MG63 (cell line): ENCODE measurements at regions not wholly inside any gene's neighbourhood (a gene's known extent, or its start where the extent isn't known, plus 50 kb on each side); places are given as distances from the start of the nearest gene placed in this dataset.
A peak's percentile ranks its signal among the peaks of the same experiment; 100 is the strongest.
"Not testable (repeated sequence)": the region's sequence is repeated elsewhere in the genome, so short reads cannot be mapped to it uniquely, and the experiment has no call there.

ENCODE experiments used
- DNase-seq: peaks from one replicate; pipeline ENCODE4 v3.0.0-alpha.2; 2020
- H3K27me3 ChIP-seq: fragments of 250-450 bp; sonication (Bioruptor Pico); 2 replicates; pipeline ENCODE4 v1.5.1; 2020; ENCODE audit warnings: mild to moderate bottlenecking, moderate library complexity
- H3K36me3 ChIP-seq: fragments of 250-450 bp; sonication (Bioruptor Pico); 2 replicates; pipeline ENCODE4 v1.5.1; 2020; ENCODE audit warnings: mild to moderate bottlenecking, moderate library complexity
- H3K4me3 ChIP-seq: fragments of 250-450 bp; sonication (Bioruptor Pico); 2 replicates; pipeline ENCODE4 v1.5.1; 2020; ENCODE audit warnings: mild to moderate bottlenecking, moderate library complexity
- H3K9me3 ChIP-seq: fragments of 250-450 bp; sonication (Bioruptor Pico); 2 replicates; pipeline ENCODE4 v1.5.1; 2020; ENCODE audit warnings: mild to moderate bottlenecking, moderate library complexity

DNA sequence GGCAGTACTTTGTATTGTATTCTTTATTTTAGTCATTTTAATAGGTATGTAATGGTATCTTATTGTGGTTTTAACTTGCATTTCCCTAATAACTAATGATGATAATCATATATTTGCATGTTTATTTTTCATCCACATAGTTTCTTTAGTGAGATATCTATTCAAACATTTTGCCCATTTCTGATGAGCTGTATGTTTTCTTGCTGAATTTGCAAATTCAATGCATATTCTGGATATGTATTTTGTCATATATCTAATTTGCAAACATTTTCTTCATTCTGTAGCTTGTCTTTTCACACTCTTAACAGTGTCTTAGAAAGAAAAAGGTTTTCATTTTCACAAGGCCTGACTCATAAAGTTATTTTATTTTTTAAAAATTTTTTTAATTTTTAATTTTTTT lies 372.1 kb downstream of the ZNF674 start:
- no peaks in the 10 kb centered on the region for H3K36me3 ChIP-seq
- H3K27me3 ChIP-seq, result no peaks in the 10 kb centered on the region
- DNase-seq, result no peak
- no peak overlapping the region for H3K4me3 ChIP-seq
- no peaks in the 10 kb centered on the region for H3K9me3 ChIP-seq

DNA sequence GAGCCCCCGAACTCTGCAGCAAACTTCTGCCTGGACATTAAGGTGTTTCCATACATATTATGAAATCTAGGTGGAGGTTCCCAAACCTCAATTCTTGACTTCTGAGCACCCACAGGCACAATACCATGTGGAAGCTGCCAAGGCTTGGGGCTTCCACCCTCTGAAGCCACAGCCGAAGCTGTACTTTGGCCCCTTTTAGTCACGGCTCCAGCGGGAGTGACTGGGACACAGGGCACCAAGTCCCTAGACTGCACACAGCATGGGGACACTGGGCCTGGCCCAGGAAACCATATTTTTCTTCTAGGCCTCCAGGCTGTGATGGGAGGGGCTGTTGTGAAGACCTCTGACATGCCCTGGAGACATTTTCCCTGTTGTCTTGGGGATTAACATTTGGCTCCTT lies 373.8 kb downstream of the ZNF674 start:
- H3K4me3 ChIP-seq, H3K9me3 ChIP-seq, H3K27me3 ChIP-seq, DNase-seq, H3K36me3 ChIP-seq: not testable (repeated sequence)

DNA sequence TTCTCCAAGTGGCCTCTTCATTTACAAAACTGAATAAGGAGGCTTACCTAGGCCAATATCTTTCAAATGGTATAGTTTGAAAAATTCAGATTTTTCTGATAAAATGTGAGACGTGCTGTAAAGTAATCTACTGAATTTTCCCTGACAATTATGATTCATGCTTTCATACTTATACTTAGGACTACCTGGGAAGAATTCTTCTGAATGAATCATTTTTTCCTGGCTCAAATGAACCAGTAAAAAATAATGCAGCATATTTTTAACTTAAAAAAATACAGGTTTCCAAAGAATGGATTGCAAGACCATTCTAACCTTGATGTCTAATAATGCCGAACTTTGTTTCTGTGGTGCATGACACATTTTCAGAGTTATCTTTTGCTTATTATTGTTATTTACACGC lies 375.4 kb downstream of the ZNF674 start:
- Histone ChIP-seq H3K36me3 (no peaks in the 10 kb centered on the region), H3K27me3 (no peaks in the 10 kb centered on the region), H3K9me3 (no peaks in the 10 kb centered on the region), H3K4me3 (no peak overlapping the region)
- DNase-seq, result no peak

DNA sequence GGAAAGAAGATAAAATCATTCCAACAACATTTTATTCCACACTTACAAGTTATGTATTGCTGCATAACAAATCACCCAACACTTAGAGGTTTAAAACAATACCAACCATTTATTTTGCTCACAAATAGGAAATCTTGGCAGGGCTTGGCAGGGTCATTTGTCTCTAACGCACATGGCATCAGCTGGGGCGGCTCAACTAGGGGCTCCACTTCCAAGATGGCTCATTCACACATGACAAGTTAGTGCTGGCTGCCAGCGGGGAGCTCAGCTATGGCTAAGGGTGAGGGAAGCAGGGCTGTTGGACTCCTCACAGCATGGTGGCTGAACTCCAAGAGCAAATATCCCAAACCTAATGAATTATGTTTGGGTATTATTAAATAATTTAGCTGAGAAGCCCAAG lies 377.0 kb downstream of the ZNF674 start:
- no peak overlapping the region for H3K4me3 ChIP-seq
- no peaks in the 10 kb centered on the region for H3K36me3 ChIP-seq
- no peaks in the 10 kb centered on the region for H3K27me3 ChIP-seq
- no peaks in the 10 kb centered on the region for H3K9me3 ChIP-seq
- DNase-seq, result peak; percentile 37

DNA sequence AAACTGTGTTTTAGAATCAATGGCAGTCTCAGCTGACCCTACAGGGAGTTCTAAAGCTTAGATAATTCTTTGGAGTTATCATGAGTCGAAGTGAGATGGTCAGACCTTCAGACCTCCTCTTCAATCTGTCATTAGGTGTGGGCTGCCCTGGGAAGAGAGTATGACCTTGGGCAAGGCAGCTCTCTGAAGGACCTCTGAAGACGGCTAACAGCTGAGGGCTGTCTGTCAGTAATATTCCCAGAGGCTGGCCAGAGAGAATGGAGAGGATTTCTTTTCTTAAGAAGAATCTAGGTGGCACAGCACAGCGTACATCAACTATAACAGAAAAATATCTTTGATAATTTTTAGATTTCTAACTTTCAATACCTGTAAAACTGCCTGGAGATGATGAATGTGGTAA lies 379.4 kb downstream of the ZNF674 start:
- H3K4me3 ChIP-seq, result no peak overlapping the region
- DNase-seq, result no peak
- H3K9me3 ChIP-seq, result no peaks in the 10 kb centered on the region
- no peaks in the 10 kb centered on the region for H3K27me3 ChIP-seq
- H3K36me3 ChIP-seq, result no peaks in the 10 kb centered on the region

DNA sequence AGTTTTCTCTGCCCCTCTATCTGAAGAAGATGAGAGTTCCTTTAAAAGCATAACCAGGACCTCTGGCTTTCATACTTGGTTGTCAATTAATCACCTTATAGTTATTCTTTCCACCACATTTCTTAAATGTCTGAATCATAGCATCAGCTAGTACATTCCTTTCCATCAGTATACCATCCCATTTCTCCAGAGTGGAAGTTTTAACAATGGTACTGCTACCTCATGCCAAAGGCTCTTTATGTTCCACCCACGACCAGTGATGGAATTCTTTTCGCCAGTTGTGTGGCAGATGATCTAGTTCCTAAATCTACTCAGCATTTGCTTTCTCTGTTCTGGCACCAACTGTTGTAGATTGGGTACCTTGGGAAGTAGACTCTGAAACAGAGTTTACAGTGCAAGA lies 379.8 kb downstream of the ZNF674 start:
- H3K36me3 ChIP-seq, result no peaks in the 10 kb centered on the region
- peak; percentile 57 for DNase-seq
- no peaks in the 10 kb centered on the region for H3K9me3 ChIP-seq
- no peaks in the 10 kb centered on the region for H3K27me3 ChIP-seq
- H3K4me3 ChIP-seq, result no peak overlapping the region

DNA sequence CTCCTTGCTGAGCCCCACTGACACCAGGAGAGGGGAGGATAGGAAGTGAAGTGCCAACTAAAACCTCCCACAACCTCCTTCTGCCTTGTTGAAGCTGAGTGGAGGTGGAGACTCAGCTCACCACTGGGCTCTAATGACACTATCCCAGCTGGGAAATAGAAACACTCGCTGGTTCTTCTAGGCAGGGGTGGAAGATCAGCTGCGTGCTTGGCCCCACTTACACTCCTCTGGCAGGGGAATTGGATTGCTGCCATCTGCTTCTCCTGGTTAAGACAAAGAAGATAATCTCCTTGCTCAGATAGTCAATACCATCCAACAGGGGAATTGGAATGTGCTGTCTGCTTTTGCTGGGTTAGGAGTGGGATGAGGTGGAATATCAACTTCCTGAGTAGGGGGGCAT lies 392.5 kb downstream of the ZNF674 start:
- no peak for DNase-seq
- Histone ChIP-seq H3K36me3 (no peaks in the 10 kb centered on the region), H3K9me3 (no peaks in the 10 kb centered on the region), H3K27me3 (no peaks in the 10 kb centered on the region), H3K4me3 (no peak overlapping the region)

DNA sequence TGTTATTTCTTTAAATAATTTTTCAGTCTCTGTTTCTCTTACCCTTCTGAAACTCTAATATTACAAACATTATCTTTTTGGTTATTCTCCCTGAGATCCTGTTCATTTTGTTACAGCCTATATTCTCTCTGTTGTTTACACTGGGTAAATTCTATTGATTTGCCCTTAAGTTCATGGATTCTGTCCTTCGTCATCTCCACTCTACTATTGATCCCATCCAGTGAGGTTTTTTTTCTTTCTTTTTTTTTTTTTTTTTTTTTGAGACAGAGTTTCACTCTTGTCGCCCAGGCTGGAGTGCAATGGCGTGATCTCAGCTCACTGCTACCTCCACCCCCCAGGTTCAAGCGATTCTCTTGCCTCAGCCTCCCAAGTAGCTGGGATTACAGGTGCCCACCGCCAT lies 393.9 kb downstream of the ZNF674 start:
- not testable (repeated sequence) for H3K36me3 ChIP-seq, H3K9me3 ChIP-seq

DNA sequence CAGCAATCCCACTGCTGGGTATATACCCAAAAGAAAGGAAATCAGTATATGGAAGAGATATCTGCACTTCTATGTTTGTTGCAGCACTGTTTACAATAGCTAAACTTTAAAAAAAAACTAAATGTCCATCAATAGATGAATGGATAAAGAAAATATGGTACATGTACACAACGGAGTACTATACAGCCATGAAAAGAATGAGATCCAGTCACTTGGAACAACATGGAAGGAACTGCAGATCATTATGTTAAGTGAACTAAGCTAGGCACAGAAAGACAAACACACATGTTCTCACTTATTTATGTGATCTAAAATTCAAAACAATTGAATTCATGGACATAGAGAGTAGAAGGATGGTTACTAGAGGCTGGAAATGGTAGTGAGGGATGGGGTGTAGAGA lies 400.7 kb downstream of the ZNF674 start:
- Histone ChIP-seq H3K27me3 (no peaks in the 10 kb centered on the region), H3K4me3 (no peak overlapping the region), H3K9me3 (no peaks in the 10 kb centered on the region), H3K36me3 (no peaks in the 10 kb centered on the region)
- no peak for DNase-seq

More for the DNA sequence above, 393.9 kb downstream of the ZNF674 start:
- H3K4me3 ChIP-seq, H3K27me3 ChIP-seq, DNase-seq: not testable (repeated sequence)

DNA sequence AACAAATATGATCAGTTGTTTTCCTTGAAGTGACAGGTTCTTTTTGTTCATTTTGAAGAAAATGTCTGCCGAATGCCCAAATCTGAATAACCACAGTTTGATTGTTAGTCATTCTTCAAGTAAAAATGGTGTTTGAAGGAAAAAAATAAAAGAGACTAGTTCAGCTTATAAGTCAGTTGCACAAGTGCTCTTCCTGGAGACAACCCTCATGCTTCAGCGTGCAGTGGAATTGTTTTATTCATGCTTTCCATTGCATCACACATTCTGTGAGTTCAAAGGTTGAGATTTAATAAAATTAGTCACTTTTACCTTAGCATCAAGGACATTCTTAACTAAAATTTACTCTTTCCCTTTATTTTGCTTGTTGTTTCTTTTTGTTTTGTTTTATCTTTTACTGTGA lies 404.9 kb downstream of the ZNF674 start:
- DNase-seq, result no peak
- no peaks in the 10 kb centered on the region for H3K9me3 ChIP-seq
- no peaks in the 10 kb centered on the region for H3K36me3 ChIP-seq
- H3K27me3 ChIP-seq, result no peaks in the 10 kb centered on the region
- no peak overlapping the region for H3K4me3 ChIP-seq

DNA sequence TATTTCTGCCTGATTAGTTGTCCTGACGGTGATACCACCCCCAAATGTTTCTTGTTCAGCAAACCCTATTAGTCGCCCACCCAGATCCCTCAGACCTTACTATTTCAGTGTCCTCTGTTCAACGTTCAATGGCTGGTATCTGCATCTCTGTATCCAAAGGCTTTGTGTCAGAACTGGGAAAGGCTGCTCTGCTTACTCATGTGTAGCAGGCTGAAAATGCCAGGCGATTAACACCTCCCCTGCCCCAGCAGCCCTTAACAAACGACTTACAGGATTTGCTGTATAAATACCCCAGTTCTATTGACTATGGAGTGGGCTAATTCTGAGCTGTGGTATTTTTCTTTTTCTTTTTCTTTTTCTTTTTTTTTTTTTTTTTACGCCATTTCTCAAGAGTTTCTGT lies 415.0 kb downstream of the ZNF674 start:
- Histone ChIP-seq H3K27me3 (no peaks in the 10 kb centered on the region), H3K4me3 (no peak overlapping the region), H3K9me3 (no peaks in the 10 kb centered on the region), H3K36me3 (no peaks in the 10 kb centered on the region)
- no peak for DNase-seq

DNA sequence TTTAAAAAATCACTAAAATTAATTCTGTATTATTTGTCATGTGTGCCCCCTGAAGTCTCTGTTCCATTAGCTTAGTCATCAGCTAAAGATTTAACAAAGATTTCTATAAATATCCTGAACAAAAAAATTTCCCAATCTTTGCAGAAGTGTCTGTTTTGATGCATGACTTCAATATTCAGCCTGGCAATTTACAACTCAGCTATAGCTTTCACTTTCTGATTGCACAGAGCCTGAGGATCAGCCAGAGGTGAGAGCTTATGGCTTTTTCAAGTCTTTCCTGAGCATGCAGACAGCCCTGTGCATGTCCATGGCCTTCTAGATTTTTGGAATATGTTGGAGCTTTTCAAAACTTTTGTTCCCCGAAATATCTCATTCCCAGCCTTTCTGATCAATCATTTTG lies 420.1 kb downstream of the ZNF674 start:
- no peaks in the 10 kb centered on the region for H3K9me3 ChIP-seq
- no peaks in the 10 kb centered on the region for H3K36me3 ChIP-seq
- DNase-seq, result no peak
- H3K27me3 ChIP-seq, result no peaks in the 10 kb centered on the region
- no peak overlapping the region for H3K4me3 ChIP-seq

DNA sequence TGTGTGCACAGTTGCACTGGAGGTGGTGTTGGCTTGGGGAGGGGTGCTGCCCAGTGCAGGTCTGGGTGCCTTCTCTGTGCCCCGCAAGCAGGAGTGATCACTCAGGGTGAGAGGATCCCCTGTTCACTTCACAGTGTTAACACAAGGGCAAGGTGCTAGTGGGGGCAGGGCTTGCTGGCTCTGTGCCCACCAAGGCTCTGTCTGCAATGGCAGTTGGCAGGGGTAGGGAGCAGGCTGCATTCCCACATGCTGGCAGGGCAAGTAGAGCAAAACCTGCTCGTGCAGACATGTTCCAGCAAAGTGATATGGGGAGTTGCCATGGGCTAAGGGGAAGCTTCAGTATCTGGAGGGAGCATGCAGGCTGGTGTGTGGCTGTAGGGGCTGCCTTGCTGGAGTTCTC lies 428.0 kb downstream of the ZNF674 start:
- DNase-seq, result no peak
- H3K9me3 ChIP-seq, result no peaks in the 10 kb centered on the region
- no peak overlapping the region for H3K4me3 ChIP-seq
- H3K27me3 ChIP-seq, result no peaks in the 10 kb centered on the region
- no peaks in the 10 kb centered on the region for H3K36me3 ChIP-seq

DNA sequence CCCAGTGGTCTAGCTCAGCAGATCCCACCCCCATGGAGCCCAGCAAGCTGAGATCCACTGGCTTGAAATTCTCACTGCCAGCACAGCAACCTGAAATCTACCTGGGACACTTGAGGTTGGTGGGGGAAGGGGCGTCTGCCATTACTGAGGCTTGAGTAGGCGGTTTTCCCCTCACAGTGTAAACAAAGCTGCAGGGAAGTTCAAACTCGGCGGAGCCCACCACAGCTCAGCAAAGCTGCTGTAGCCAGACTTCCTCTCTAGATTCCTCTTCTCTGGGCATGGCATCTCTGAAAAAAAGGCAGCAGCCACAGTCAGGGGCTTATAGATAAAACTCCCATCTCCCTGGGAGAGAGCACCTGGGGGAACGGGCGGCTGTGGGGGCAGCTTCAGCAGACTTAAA lies 457.9 kb downstream of the ZNF674 start:
- not testable (repeated sequence) for DNase-seq, H3K9me3 ChIP-seq

DNA sequence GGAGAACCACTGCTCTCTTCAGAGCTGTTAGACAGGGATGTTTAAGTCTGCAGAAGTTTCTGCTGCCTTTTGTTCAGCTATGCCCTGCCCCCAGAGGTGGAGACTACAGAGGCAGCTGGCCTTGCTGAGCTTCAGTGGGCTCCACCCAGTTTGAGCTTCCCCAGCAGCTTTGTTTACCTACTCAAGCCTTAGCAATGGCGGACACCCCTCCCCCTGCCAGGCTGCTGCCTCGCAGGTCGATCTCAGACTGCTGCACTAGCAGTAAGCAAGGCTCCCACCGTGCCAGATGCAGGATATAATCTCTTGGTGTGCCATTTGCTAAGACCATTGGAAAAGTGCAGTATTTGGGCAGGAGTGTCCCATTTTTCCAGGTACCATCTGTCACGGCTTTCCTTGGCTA lies 465.1 kb downstream of the ZNF674 start:
- H3K27me3 ChIP-seq, DNase-seq, H3K36me3 ChIP-seq, H3K4me3 ChIP-seq, H3K9me3 ChIP-seq: not testable (repeated sequence)

More for the DNA sequence above, 457.9 kb downstream of the ZNF674 start:
- H3K4me3 ChIP-seq, H3K27me3 ChIP-seq, H3K36me3 ChIP-seq: not testable (repeated sequence)

DNA sequence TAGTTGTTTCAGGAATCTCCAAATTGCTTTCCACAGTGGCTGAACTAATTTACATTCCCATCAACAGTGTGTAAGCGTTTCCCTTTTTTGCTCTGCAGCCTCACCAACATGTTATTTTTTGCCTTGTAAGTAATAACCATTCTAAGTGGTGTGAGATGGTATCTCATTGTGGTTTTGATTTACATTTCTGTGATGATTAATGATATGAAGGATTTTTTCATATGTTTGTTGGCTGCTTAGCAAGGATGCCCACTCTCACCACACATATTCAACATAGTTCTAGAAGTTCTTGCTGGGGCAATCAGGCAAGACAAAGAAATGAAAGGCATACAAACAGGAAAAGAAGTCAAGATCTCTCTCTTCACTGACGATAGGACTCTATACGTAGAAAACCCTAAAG lies 472.4 kb downstream of the ZNF674 start:
- H3K9me3 ChIP-seq, result no peaks in the 10 kb centered on the region
- DNase-seq, result no peak
- no peak overlapping the region for H3K4me3 ChIP-seq
- H3K27me3 ChIP-seq, result no peaks in the 10 kb centered on the region
- H3K36me3 ChIP-seq, result no peaks in the 10 kb centered on the region

DNA sequence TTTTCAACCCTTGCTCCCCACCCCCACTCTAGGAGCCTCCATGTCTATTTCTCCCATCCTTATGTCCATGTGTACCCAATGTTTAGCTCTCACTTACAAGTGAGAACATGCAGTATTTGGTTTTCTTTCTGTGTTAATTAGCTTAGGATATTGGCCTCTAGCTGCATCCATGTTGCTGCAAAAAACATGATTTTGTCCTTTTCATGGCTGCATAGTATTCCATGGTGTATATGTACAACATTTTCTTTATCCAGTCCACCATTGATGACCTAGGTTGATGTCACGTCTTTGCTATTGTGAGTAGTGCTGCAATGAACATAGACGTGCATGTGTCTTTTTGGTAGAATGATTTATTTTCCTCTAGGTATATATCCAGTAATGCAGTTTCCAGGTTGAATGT lies 472.8 kb downstream of the ZNF674 start:
- Histone ChIP-seq H3K9me3 (no peaks in the 10 kb centered on the region), H3K4me3 (no peak overlapping the region), H3K36me3 (no peaks in the 10 kb centered on the region), H3K27me3 (no peaks in the 10 kb centered on the region)
- DNase-seq, result no peak

DNA sequence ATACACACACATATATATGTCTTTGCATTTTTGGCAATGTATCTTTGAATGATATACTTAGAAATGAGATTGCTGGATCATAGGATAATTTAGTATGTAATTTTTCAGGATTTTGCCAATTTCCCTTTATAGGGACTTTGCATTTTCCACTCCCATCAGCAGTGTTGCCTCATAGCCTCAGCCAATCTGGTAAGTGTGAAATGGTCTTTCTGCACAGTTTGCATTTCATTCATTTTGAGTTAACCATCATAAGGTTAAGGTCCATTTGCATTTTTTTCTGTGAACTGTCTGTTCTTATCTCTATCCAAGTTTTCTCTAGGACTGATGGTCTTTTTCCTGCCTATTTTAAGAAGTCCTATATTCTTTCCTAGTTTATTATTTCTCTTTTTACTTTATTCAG lies 474.8 kb downstream of the ZNF674 start:
- Histone ChIP-seq H3K27me3 (no peaks in the 10 kb centered on the region), H3K36me3 (no peaks in the 10 kb centered on the region), H3K9me3 (no peaks in the 10 kb centered on the region), H3K4me3 (no peak overlapping the region)
- DNase-seq, result no peak

DNA sequence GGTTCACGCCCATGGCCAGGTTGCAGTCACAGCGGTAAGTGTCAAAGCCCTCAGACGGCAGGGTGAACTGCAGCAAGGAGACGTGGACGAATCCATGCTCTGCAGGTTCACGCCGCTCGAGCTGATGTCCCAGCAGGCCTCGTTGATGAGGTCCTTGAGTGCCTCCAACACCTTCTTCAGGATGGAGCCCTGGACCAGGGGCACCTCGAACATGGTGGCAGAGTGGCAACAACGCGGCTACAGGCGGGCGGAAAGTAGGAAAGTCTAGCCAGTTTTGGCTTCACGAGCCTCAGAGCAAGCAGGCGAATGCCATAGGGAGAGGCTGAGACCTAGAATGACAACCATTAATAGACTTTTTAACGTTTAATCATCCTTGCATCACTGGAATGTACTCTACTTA lies 485.9 kb downstream of the ZNF674 start:
- H3K27me3 ChIP-seq, result no peaks in the 10 kb centered on the region
- H3K9me3 ChIP-seq, result no peaks in the 10 kb centered on the region
- no peak overlapping the region for H3K4me3 ChIP-seq
- no peaks in the 10 kb centered on the region for H3K36me3 ChIP-seq
- no peak for DNase-seq
